GM18858 (cell line): ENCODE measurements at regions not wholly inside any gene's neighbourhood (a gene's known extent, or its start where the extent isn't known, plus 50 kb on each side); places are given as distances from the start of the nearest gene placed in this dataset.

Experiments
- ATAC-seq: cut with Tn5 transposase; IDR thresholded peaks from one replicate; pipeline ENCODE4 v1.9.1; 2021; ENCODE audit not compliant: unreplicated experiment

GRCh38 chr2:78020491-78020890, 498.3 kb upstream of the LRRTM4 start:
- no peak for ATAC-seq

- no peak for ATAC-seq
These were observed 501.2 kb upstream of the LRRTM4 start for GRCh38 chr2:78023356-78023755.

- ATAC-seq: no peak
These were observed 502.8 kb upstream of the LRRTM4 start for GRCh38 chr2:78024996-78025395.

GRCh38 chr2:78029392-78029995, 507.3 kb upstream of the LRRTM4 start:
- ATAC-seq: no peak

GRCh38 chr2:78034706-78035105, 512.5 kb upstream of the LRRTM4 start:
- no peak for ATAC-seq

DNA sequence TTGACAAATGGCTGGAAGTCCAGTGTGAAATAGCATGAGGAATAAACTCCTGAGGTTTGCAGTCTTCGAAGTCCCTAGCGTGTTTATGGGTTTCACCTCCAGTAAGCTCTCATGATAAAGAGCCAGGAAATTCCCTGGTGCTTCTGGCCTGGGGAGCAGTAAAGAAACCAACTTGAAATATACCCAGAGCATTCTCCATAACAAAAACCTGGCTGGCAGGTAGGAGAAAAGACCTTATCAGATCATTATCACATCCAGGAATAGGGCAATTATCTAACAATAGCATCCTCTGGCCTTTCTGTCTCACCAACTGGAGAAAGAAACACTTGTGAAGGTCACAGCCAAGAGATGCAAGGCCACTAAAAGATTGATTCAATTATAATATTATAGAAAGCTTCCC, 513.6 kb upstream of the LRRTM4 start:
- ATAC-seq: no peak

DNA sequence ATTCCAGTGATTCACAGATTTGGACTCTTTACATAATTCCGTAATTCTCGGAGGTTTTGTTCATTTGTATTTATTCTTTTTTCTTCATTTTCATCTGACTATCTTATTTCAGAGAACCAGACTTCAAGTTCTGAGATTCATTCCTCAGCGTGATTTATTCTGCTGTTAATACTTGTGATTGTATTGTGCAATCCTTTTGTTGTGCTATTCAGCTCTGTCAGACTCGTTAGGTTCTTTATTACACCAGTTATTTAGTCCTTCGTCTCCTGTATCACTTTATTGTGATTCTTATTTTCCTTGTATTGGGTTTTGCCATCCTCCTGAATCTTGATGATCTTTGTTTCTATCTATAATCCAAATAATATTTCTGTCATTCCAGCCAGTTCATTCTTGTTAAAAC, 529.3 kb upstream of the LRRTM4 start:
- ATAC-seq: no peak

DNA sequence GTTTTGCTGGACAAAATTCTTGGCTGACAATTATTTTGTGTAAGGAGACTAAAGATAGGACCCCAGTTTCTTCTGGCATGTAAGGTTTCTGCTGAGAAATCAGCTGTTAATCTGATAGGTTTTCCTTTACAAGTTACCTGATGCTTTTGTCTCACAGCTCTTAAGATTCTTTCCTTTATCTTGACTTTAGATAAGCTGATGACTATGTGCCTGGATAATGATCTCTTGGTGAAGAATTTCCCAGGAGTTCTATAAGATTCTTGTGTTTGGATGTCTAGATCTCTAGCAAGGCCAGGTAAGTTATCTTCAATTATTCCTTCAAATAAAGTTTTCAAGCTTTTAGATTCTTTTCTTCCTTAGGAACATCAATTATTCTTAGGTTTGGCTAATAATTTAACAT, 534.8 kb upstream of the LRRTM4 start:
- ATAC-seq: no peak

DNA sequence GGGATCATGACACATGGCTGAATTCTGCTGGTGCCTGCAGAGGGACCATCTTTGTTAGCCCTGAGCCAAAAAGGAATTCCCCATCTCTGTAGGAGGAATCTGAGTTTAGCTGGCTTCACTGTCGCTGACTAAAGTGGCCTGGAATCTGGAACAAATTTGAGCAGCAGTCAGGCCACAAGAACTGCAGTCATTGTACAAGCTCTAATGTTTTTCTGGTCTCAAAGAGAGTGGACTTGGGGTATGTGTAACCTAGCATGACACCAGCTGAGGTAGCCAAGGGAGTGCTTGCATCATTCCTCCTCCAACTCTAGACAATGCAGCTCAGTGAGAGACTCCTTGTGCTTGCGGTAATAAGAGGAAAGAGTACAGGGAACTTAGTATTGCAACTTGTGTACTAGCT, 539.1 kb upstream of the LRRTM4 start:
- no peak for ATAC-seq

- ATAC-seq: no peak
These were observed 539.6 kb upstream of the LRRTM4 start for GRCh38 chr2:78061732-78062131.

DNA sequence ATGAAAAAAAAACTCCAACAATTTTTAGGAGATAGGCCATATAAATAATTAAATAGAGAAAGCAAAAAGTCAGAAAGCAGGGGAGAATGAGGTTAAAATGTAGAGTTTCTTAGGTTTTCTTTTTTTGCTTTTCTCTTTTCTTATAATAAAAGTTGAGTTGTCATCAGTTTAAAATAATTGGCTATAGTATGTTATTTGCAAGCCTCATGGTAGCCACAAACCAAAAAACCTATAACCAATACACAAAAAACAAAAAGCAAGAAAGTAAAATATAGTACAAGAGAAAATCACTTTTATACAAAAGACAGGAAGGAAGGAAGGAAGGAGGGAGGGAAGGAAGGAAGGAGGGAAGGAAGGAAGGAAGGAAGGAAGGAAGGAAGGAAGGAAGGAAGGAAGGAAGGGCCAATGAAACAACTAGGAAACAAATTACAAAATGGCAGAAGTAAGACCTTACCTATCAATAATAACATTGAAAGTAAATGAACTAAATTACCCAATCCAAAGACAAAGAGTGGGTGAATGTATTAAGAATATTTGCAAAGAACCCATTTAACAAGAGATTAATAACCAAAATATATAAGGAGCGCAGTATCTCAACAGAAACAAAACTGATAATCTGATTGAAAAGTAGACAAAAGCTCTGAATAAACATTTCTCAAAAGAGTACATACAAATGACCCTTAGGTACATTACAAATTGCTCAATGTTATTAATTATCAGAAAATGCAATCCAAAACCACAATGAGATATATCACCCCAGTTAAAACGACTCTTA, 541.3 kb upstream of the LRRTM4 start:
- ATAC-seq: no peak

GRCh38 chr2:78065366-78065765, 543.2 kb upstream of the LRRTM4 start:
- ATAC-seq: no peak

- ATAC-seq: no peak
These were observed 546.6 kb upstream of the LRRTM4 start for GRCh38 chr2:78068808-78069207.

- no peak for ATAC-seq
These were observed 548.5 kb upstream of the LRRTM4 start for GRCh38 chr2:78070693-78071092.

- no peak for ATAC-seq
These were observed 555.5 kb upstream of the LRRTM4 start for GRCh38 chr2:78077633-78078032.

DNA sequence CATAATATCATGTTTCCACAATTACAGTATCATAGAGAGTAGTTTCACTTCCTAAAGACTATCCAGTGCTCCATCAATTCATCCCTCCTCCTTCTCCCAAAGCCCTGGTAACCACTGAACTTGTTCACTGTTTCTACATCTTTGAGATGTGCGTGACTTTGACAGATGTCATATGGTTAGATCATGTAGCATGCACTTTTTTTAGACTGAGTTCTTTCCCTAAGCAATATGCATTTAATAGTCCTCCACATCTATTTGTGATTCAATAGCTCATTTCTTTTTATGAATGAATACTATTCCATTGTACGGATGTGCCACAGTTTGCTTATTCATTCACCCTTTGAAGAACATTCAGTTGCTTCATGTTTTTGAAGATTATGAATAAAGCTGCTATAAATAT, 560.4 kb upstream of the LRRTM4 start:
- no peak for ATAC-seq

DNA sequence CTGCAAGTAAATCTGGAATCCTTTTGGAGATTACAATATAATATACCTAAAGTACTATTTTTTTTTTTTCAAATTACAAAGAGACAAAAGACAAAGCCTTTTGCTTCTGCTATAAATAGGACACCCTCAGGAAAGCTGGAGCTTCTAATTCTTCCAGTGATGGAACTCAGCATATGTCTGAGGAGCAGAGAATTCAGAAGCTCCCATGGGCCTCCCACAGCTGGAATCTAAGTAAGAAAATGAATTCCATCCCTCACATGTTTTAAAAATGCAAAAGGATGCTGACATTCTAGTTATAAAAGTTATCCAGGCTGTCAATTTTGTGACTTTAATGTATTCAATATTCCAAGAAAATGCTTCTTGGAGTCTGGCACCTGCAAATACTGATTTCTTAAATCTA, 571.3 kb upstream of the LRRTM4 start:
- ATAC-seq: no peak

DNA sequence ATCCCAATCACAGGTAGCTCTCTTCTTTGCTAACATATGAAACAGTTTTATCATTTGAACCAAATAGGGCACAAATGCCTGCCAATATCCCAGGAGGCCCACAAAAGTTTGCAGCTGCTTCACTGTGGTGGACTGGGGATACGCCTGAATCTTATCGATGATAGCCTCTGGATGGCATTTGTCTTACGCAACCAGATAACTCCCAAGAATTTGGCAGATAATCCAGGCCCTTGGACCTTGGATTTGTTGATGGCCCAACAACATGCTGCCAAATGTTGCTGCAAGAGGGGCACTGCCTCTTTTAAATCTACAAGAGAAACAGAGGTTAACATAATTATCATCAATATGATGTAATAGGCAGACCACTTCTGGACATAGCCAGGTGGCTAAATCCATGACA, 587.1 kb upstream of the LRRTM4 start:
- ATAC-seq: no peak

GRCh38 chr2:78115291-78115690, 593.1 kb upstream of the LRRTM4 start:
- ATAC-seq: no peak

GRCh38 chr2:78118037-78118436, 595.9 kb upstream of the LRRTM4 start:
- ATAC-seq: no peak

GRCh38 chr2:78120275-78120674, 598.1 kb upstream of the LRRTM4 start:
- no peak for ATAC-seq

GRCh38 chr2:78125042-78125441, 602.9 kb upstream of the LRRTM4 start:
- no peak for ATAC-seq

DNA sequence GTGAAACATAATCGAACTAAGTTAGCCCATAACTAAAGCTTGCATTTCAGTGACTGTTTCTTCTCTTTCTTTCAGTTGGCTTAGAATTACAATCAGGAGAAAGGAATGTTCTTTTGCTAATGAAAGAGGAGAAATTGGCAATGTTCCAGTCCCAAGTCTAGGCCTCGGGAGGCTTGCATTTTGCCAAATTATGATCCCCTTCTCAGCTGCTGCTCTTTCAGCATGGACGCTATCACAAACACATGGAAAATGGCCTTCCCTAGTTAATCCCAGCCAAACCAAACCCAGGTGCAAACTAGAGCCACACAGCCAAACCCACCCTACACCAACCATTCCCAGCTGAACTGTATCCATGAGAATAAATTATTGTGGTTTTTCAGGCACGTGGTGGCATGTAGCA, 605.2 kb upstream of the LRRTM4 start:
- no peak for ATAC-seq
